Esophagus muscularis mucosa (tissue), 3 donors: ENCODE measurements at regions not wholly inside any gene's neighbourhood (a gene's known extent, or its start where the extent isn't known, plus 50 kb on each side); places are given as distances from the start of the nearest gene placed in this dataset.

Source experiments
- CTCF ChIP-seq, 3 experiments: fragments of 200-600 bp in 2 of 3; fragments of 450-650 bp in 1 of 3; sonication (generic) in 2 of 3; IDR thresholded peaks; one replicate each; pipeline ENCODE4 v1.5.1; 2017 to 2019; ENCODE audit warnings: antibody characterized with exemption in 3 of 3, mild to moderate bottlenecking in 2 of 3, moderate library complexity in 1 of 3
- POLR2AphosphoS5 ChIP-seq, 2 donors: sonication (generic); formaldehyde crosslinking; IDR thresholded peaks; one replicate each; pipeline ENCODE4 v1.6.1; 2017; ENCODE audit warnings: antibody characterized with exemption in 2 of 2

GRCh38 chr5:130324953-130325671 lies 420.8 kb downstream of the CHSY3 start:
- TF ChIP-seq CTCF (IDR thresholded peaks at IDR 0.05) (no peak), POLR2AphosphoS5 (IDR thresholded peaks at IDR 0.05) (no peak)
